Glomerular visceral epithelial cell (primary cell): ENCODE measurements at regions not wholly inside any gene's neighbourhood (a gene's known extent, or its start where the extent isn't known, plus 50 kb on each side); places are given as distances from the start of the nearest gene placed in this dataset.
A peak's percentile ranks its signal among the peaks of the same experiment; 100 is the strongest.

Source experiments
- DNase-seq: peaks from one replicate; pipeline ENCODE4 v3.0.0-alpha.2; 2016; ENCODE audit errors: extremely low spot score

- peak; percentile 64 for DNase-seq
These were observed 214.2 kb upstream of the KRR1 start for GRCh38 chr12:75725521-75726111.

DNA sequence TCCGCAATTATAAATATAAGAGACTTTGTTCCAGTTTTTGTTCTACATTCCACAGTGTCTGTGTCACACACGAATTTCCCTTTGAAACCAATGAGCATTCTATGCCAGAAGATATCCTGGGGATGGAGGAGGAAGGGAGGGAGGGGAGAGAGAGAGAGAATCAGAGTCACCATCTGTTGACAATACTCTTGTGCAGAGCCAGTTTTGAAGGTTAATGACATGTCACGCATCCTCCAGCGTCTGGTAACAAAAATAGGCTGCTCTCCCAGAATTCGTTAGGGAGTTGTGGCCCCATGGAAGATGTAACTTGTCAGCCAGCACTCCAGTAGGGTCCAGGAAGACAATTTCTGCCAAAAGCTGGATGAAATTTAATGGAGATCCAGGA, 213.5 kb upstream of the KRR1 start:
- peak; percentile 63 for DNase-seq

DNA sequence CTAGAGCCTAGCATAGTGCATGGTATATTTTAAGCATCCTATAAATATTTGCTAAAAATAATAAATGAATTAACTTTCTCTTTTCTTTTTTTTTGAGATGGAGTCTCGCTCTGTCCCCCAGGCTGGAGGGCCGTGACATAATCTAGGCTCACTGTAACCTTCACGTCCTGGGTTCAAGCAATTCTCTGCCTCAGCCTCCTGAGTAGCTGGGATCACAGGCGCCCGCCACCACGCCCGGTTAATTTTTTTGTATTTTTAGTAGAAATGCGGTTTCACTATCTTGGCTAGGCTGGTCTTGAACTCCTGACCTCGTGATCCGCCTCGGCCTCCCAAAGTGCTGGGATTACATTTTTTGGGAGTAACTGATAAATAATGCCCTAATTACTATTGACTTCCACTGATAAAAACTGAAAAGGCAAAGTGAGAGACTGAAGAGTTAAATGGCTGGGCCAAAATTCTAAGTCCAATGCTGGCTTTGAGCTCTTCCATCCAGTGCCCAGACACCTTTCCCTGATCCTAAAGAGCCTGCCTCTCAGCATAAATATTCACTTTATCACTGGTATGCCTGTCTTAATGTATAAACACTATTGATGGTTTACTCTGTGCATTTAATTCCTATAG, 213.0 kb upstream of the KRR1 start:
- DNase-seq = no peak

DNA sequence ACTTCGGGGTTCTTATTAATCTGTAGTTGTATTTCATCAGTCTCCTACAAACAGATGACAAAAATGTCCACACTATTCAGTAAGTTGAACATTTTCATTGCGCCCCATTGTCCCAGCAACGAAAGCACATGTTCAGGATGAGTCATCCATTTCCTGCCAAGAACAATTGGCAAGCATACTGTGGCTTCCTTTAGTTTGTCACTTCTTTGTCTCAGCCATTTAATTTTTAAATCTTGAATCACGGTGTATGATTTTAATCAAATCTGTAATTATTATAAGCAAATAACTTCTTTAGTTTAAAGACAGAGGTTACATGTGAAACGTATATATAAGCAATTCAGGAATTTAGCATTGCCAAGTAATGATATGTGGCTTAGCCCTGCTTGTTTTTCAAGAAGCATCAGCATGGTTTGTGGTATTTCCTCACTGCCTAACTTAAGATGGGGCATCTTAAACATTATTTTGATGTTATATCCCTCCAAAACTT, 211.3 kb upstream of the KRR1 start:
- DNase-seq = peak; percentile 72

- DNase-seq = no peak
These were observed 210.4 kb upstream of the KRR1 start for GRCh38 chr12:75721796-75722195.

DNA sequence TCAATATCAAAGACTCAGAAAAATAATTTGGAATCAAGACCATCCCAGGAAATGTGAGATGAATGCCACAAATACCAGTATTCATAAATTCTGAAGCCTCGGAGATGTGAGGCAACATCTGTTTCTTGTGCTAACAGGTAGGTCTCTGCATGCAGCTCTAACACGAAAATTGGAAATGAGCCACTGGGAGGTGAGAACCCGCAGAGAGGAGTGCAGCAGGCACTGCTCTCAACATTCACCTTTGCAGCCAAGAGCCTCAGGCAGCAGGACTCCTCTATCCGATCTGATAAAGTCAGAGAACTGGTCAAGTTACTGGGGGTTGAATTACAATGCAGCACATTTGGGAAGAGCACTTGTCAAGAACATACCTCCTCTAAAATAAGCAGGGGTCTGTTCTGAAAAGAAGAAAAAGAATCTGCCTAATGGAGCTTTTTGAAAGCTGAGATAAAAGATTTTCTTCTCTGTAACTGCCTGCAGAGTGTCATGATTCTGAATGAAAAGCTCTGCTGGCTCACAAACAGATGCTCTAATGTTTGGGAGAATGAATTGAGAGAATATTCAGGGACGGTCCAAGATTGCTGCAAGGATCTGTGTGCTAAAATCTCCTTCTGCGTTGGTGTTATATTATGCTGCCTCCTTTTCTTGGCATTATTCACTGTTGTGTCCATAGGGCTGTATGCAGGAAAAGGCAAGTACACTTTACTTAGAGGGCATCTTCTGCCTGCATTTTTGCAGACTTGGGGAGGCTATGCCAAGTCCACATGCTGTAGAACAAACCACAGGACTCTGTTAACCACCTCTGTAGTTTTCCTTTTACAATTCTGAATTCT, 209.6 kb upstream of the KRR1 start:
- DNase-seq = no peak

DNA sequence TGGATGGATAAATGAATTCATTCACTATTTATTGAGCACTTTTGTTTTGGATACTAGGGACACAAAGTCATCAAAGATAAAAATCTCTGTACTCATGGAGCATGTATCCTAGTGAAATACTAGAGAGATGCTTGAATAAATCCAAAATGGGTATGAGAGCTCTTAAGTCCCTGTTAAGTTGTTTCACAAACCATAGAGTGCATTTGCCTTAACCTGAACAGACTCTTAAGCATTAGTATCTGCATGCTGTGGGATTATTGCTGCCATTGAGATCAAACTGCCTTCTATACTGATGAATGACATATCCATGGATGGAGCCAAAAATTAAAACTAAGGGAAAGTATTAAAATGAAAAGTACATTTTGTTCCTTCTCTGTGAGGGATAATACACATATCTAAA, 206.5 kb upstream of the KRR1 start:
- DNase-seq = no peak

DNA sequence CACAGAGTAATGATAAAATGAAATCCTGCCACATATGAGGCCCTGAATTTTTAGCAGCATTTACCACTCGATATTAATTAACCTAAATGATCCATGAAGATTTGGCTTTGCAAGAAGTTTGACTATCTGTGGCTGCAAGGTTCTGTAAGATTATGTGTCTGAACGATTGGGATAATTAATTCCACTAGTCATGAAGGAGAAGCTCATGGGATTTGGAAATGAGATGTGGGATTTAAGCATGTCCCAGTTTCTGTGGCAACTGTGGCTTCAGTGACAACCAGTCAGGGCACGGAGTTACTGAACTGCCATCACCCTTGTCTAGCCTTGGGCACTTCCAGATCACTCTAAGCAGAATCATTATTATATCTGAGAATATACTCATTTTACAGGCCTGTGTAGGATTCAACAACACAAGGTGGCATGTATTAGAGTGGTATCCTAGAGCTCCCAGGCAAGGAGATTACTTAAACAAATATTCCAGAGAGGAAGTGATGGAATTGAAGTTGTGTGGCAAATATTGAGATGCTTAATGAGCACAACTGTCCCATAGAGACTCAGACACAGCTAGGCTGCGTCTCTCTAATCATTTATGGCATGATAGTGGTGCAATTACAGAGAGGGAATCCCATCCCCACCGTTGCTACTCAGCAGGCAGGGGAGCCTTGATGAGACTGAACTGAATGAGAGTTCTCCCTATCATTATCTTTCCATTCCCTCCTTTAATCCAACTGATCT, 205.0 kb upstream of the KRR1 start:
- no peak for DNase-seq

- DNase-seq = no peak
These were observed 204.3 kb upstream of the KRR1 start for GRCh38 chr12:75715682-75716081.

DNA sequence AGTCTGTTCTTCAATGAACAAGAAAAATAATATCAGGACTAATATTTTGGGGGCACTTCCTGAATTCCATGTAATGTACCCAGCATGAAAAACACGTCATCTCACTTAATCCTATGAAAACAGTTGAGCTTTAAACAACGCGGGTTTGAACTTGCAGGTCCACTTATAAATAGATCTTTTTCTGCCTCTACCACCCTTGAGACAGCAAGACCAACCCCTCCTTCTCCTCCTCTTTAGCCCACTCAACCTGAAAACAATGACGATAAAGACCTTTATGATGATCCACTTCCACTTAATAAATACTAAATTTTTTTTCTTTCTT, 203.9 kb upstream of the KRR1 start:
- DNase-seq = no peak

DNA sequence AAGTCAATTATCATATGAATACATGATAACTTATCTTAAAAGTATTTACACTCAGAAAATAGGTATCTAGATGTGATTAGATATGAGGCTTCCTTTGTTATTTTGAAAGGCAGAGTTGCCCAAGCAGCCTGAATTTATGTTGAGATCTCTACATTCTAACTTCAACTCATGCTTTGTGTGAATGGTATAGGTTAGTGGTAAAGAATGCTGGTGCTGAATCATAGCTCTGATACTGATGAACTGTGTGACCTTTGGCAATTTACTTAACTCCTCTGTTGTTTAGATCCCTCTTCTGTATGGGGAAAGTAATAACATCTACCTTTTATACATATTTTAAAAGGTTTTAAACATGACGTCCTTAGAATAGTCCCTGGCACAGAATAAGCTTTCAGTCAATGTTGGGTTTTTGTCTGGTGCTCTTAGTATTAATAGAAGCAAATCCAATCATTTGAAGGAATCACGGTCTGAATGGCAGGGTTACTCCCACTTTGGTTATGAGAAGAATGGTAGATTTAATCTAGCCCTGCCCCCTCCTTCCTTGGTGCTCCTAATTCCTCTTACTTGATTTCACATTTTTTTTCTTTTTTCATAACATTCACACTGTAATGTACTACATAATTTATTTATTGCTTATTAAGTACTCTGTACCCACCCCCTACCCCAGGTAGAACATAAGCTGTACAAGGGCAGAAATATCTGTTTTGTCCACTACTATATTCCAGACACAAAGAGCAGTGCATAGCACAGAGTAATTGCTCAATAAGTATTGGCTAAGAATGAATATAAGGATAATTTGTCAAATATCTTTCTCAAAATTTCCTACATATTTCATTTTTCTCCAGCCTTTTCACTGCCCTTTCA, 203.3 kb upstream of the KRR1 start:
- no peak for DNase-seq

DNA sequence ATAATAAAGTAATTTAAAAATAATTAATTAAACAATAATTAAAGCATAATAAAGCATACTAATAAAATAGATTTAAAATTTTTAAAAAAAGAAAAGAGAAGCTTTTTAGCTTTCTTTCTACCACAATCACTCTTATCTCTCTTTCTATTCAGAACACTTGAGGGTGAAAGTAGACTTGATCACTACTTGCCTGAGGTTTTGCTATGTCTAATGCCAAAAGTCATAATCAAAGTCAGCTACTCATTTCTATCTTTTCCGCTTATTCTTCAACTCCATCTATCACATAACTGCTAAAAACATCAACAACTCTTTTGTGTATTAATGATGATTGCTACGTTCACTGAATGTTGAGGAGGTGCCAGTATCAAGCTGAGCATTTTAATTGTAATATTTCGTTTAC, 202.0 kb upstream of the KRR1 start:
- DNase-seq = no peak

- DNase-seq = no peak
These were observed 200.8 kb upstream of the KRR1 start for GRCh38 chr12:75712223-75712622.

- no peak for DNase-seq
These were observed 199.9 kb upstream of the KRR1 start for GRCh38 chr12:75711271-75711670.

- no peak for DNase-seq
These were observed 199.1 kb upstream of the KRR1 start for GRCh38 chr12:75710361-75711069.

DNA sequence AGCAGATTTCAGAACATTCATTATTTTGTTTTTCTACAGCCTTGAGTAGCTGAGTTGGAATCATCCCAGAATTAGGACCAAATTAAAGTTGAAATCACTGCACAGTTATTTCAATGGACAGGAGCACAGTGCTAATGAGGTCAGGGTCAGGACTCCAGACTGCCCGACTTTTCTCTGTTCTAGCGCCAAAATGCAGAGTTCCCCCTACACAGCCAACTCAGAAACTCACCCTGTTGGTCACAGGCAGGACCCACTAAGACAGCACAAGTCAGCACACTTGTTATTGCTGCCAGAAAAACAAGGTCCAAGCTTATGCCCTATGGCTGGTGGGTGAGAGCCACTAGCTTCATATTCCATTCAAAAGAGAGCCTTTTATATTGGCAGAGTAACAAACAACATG, 198.1 kb upstream of the KRR1 start:
- DNase-seq = no peak

GRCh38 chr12:75708802-75709201, 197.4 kb upstream of the KRR1 start:
- no peak for DNase-seq

DNA sequence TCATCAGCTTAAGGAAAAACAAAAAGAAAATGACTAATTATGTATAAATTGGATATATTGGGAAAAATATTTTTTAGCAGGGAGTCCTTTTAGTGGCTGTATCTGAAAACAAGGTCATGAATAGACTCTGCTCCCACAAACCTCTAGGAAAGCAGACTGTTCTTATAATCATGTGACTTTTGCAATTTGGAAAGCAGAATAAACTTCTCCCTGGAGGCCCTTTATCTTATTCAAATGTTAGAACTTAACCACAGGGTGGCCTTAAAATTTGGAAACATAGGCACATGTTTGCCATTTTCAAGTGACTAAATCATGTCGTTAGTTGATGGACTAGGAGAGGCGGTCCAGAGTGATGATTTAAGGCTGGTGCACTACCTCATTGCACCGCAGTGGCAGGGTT, 196.6 kb upstream of the KRR1 start:
- no peak for DNase-seq

- DNase-seq = peak; percentile 68
These were observed 195.6 kb upstream of the KRR1 start for GRCh38 chr12:75706786-75707605.
